Activated T-helper 2 cell treated with anti-CD3 and anti-CD28 coated beads, Interferon-gamma antibody, Interleukin-2, Interleukin-4, amounts not matched to agents 10 μg/mL and 5 μg/mL and 100 μg/mL, durations not matched to agents 14 hours and 24 hours and 36 hours (primary cell): ENCODE measurements at regions not wholly inside any gene's neighbourhood (a gene's known extent, or its start where the extent isn't known, plus 50 kb on each side); places are given as distances from the start of the nearest gene placed in this dataset.
"Not testable (repeated sequence)": the region's sequence is repeated elsewhere in the genome, so short reads cannot be mapped to it uniquely, and the experiment has no call there.

Source experiments
- DNase-seq: peaks from one replicate; pipeline ENCODE4 v3.0.0; 2021; ENCODE audit warnings: low spot score
- H3K27ac Mint-ChIP-seq: one replicate; pipeline ENCODE4 v1.8.0; 2021; ENCODE audit warnings: mixed read lengths
- H3K27me3 Mint-ChIP-seq: one replicate; pipeline ENCODE4 v1.8.0; 2021; ENCODE audit warnings: low read depth, mixed read lengths
- H3K36me3 Mint-ChIP-seq: one replicate; pipeline ENCODE4 v1.8.0; 2021; ENCODE audit warnings: low read depth, mixed read lengths
- H3K4me1 Mint-ChIP-seq: one replicate; pipeline ENCODE4 v1.8.0; 2021; ENCODE audit warnings: low read depth, mixed read lengths
- H3K4me3 Mint-ChIP-seq: one replicate; pipeline ENCODE4 v1.8.0; 2021; ENCODE audit warnings: low read depth, mild to moderate bottlenecking, moderate library complexity, mixed read lengths
- H3K9me3 Mint-ChIP-seq: one replicate; pipeline ENCODE4 v1.8.0; 2021; ENCODE audit warnings: mixed read lengths
- intact Hi-C: fragments of 100-400 bp; cut with micrococcal nuclease; formaldehyde crosslinking; loops from one replicate; pipeline ENCODE4 v1.15.1; 2023

DNA sequence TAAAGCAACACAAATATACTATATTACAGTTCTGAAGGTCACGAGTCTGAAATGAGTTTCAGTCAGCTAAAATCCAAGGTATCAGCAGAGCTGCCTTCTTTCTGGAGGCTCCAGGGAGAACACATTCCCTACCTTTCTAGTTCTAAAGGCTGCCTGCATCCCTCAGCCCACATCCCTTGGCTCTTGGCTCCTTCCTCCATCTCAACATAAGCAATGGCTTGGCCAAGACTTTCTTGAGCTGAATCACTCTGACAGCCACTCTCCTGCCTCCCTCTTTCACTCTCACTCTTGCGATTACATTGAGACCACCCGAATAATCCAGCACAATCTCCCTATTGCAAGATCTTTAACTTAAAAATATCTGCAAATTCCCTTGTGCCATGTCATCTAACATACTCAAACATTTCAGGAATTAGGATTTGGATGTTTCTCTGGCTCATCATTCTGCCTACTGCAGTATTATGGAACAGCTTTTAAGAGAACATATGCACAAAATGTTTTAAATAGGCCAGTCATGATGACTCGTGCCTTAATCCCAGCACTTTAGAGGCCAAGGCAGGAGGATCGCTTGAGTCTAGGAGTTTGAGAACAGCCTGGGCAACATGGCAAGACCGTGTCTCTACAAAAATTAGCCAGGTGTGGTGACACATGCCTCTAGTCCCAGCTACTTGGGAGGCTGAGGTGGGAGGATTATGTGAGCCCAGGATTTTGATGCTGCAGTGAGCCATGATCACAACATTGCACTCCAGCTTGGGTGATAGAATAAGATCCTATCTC is 144.2 kb upstream of the VSTM2A start:
- H3K27me3 Mint-ChIP-seq: no peaks in the 10 kb centered on the region
- intact Hi-C loops: no loop called here
- no peaks in the 10 kb centered on the region for H3K36me3 Mint-ChIP-seq
- peaks cover 10% of the 10 kb centered on the region for H3K9me3 Mint-ChIP-seq
- no peak overlapping the region for H3K4me3 Mint-ChIP-seq
- H3K27ac Mint-ChIP-seq: no peak overlapping the region
- DNase-seq: no peak
- no peaks in the 10 kb centered on the region for H3K4me1 Mint-ChIP-seq

DNA sequence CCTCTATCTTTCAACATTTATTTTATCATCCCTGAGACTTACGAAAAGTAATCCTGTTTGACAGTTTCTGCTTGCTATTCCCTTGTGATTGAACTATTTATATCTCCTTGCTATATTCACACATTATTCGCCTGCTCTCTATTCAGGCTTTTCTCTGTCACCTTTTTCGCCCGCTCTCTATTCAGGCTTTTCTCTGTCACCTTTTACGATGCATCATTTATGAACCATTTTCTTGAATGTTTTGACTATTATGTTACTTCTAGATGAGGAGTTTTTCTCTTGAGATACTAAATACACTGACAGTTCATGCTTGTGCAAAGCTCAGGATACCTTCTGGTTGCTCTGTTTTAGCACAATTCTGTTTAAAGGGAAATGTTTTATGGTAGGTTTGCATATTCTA is 143.3 kb upstream of the VSTM2A start:
- Mint-ChIP-seq H3K9me3 (peaks cover 15% of the 10 kb centered on the region), H3K27me3 (no peaks in the 10 kb centered on the region), H3K4me3 (no peak overlapping the region), H3K27ac (no peak overlapping the region), H3K36me3 (no peaks in the 10 kb centered on the region), H3K4me1 (no peaks in the 10 kb centered on the region)
- DNase-seq: no peak
- intact Hi-C loops: no loop called here

DNA sequence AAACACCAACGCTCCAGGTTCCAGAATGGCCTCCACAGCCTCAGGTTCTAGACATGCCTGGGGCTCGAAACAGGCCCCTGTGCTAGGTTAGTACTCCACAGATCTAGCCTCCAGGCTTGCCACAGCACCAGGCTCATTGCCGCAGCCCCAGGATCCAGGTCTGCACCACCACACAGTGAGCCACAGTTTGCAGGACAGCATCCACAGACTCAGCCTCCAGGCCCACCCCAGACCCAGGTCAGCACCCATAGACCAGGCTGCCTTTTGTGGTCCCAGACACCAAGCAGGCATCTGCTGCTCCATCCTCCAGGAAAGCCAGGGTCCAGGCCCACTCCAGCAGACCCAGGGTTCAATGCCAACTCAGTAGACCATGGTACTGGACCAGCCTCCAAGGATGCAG is 132.3 kb upstream of the VSTM2A start:
- intact Hi-C loops: no loop called here
- peaks cover 55% of the 10 kb centered on the region for H3K9me3 Mint-ChIP-seq
- no peaks in the 10 kb centered on the region for H3K27me3 Mint-ChIP-seq
- no peaks in the 10 kb centered on the region for H3K4me1 Mint-ChIP-seq
- no peak overlapping the region for H3K27ac Mint-ChIP-seq
- H3K4me3 Mint-ChIP-seq: no peak overlapping the region
- no peak for DNase-seq
- H3K36me3 Mint-ChIP-seq: no peaks in the 10 kb centered on the region

DNA sequence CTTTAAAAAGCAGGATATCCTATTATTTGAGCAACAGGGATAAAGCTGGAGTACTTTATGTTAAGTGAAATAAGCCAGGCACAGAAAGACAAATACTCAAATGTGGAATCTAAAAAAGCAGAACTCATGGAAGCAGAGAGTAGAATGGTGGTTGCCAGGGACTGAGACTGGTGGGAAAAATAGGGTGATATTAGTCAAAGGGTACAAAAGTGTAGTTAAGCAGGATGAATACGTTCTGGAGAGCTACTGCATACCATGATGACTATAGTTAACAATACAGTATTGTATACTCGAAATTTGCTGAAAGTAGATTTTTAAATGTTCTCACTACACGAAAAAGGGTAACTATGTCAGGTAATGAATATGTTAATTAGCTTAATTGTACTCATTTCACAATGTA is 125.5 kb upstream of the VSTM2A start:
- H3K4me3 Mint-ChIP-seq: no peak overlapping the region
- no peak for DNase-seq
- no peak overlapping the region for H3K27ac Mint-ChIP-seq
- H3K36me3 Mint-ChIP-seq: no peaks in the 10 kb centered on the region
- intact Hi-C loops: no loop called here
- no peaks in the 10 kb centered on the region for H3K4me1 Mint-ChIP-seq
- peaks cover 34% of the 10 kb centered on the region for H3K9me3 Mint-ChIP-seq
- H3K27me3 Mint-ChIP-seq: no peaks in the 10 kb centered on the region

DNA sequence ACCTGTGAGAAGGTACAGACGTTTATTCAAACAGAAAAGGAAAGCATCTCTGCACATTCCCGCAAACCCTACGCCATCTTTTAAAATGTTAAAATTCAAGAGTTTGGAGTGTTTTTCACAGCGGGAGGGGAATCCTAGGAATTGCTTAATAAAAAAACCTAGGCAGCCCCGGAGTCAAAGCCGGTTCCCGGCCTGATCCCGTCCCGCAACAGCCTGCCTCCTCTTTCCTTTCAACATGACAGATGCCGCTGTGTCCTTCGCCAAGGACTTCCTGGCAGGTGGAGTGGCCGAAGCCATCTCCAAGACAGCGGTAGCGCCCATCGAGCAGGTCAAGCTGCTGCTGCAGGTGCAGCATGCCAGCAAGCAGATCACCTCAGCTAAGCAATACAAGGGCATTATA is 123.0 kb upstream of the VSTM2A start:
- H3K36me3 Mint-ChIP-seq: no peaks in the 10 kb centered on the region
- H3K4me3 Mint-ChIP-seq: no peak overlapping the region
- H3K4me1 Mint-ChIP-seq: no peaks in the 10 kb centered on the region
- intact Hi-C loops: no loop called here
- H3K27me3 Mint-ChIP-seq: no peaks in the 10 kb centered on the region
- DNase-seq: no peak
- peaks cover 20% of the 10 kb centered on the region for H3K9me3 Mint-ChIP-seq
- no peak overlapping the region for H3K27ac Mint-ChIP-seq

DNA sequence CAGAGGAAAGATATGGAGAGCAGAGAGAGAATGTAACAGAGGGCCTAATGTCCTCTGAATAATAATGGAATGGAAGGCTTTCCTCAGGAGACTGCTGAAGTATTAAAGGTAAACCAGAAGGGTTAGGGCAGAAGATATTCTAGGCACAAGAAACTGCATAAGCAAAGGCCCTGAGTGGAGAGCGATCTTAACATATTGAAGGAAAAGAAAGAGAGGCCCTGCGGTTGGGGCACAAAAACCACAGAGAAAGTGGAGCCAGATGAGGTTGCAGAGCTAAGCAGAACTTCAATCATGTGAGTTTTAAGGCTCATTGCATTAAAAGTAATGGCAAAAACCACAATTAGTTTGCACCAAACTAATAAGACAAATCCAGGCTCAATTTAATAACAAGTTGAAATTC is 115.8 kb upstream of the VSTM2A start:
- Mint-ChIP-seq H3K9me3 (peaks cover 21% of the 10 kb centered on the region), H3K36me3 (no peaks in the 10 kb centered on the region), H3K27me3 (no peaks in the 10 kb centered on the region), H3K4me1 (no peaks in the 10 kb centered on the region), H3K4me3 (no peak overlapping the region), H3K27ac (no peak overlapping the region)
- intact Hi-C loops: no loop called here
- DNase-seq: no peak

DNA sequence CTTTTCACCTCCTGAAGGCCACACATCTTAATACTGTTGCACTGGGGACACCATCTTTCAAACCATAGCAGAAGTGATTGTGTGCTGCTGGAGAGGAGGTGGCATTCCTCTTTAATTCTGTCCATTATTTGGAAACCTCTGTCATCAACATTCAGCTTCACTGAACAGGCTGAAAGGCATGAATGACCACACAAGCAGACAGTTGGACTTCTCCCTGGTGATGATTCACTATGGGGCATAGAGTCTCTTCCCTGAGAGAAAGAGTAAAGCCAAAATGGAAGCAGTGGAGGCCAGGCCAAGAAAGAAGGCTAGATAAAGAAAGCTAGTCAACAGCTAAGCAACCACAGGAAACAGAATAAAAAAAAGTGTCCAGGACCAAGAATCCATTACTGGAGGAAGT is 113.1 kb upstream of the VSTM2A start:
- Mint-ChIP-seq H3K27ac (no peak overlapping the region), H3K27me3 (no peaks in the 10 kb centered on the region), H3K4me3 (no peak overlapping the region), H3K4me1 (no peaks in the 10 kb centered on the region), H3K9me3 (peaks cover 28% of the 10 kb centered on the region), H3K36me3 (no peaks in the 10 kb centered on the region)
- intact Hi-C loops: no loop called here
- no peak for DNase-seq

DNA sequence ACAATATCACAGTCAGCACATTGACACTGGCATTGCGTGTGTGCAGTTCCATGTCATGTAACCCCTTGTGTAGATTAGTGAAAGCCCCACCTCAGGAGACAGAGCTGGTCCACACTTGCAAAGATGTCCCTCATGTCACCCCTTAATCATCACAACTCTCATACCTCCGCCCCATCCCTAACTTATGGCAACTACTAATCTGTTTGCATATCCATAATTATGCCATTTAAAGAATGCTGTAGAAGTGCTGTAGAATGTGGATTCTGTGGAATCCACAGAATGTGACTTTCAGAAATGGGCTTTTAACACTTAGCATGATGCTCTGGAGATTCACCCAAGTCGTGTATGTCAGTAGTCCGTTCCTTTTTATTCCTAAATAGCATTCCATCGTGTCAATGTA is 102.8 kb upstream of the VSTM2A start:
- intact Hi-C loops: no loop called here
- Mint-ChIP-seq H3K4me3 (no peak overlapping the region), H3K36me3 (no peaks in the 10 kb centered on the region), H3K4me1 (no peaks in the 10 kb centered on the region), H3K9me3 (peaks cover 53% of the 10 kb centered on the region), H3K27ac (no peak overlapping the region), H3K27me3 (no peaks in the 10 kb centered on the region)
- no peak for DNase-seq

DNA sequence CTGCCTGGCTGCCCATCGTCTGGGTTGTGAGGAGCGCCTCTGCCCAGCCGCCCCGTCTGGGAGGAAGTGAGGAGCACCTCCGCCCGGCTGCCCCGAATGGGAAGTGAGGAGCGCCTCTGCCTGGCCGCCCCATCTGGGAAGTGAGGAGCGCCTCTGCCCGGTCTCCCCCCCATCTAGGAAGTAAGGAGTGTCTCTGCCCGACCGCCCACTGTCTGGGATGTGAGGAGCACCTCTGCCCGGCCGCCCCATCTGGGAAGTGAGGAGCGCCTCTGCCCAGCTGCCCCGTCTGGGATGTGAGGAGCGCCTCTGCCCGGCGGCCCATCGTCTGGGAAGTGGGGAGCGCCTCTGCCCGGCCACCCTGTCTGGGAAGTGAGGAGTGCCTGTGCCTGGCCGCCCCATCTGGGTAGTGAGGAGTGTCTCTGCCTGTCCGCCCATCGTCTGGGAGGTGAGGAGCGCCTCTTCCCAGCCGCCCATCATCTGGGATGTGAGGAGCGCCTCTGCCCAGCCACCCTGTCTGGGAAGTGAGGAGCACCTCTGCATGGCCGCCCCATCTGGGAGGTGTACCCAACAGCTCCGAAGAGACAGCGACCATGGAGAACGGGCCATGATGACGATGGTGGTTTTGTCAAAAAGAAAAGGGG is 98.0 kb upstream of the VSTM2A start:
- H3K4me1 Mint-ChIP-seq, H3K36me3 Mint-ChIP-seq, H3K27me3 Mint-ChIP-seq, intact Hi-C loops, H3K27ac Mint-ChIP-seq, DNase-seq, H3K4me3 Mint-ChIP-seq: not testable (repeated sequence)
- H3K9me3 Mint-ChIP-seq: peaks cover 42% of the 10 kb centered on the region

DNA sequence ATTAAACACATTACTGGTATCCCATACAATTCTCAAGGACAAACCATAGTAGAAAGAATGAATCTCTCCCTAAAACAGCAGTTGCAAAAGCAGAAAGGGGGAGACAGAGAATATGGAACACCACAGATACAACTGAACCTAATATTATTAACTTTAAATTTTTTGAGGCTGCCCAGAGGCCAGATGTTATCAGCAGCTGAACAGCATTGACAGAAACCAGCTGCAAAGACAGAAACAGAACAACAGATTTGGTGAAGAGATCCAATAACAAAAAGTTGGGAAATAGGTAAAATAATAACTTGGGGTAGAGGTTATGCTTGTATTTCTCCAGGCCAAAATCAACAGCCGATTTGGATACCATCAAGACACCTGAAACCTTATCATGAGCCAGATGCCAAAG is 89.0 kb upstream of the VSTM2A start:
- H3K4me3 Mint-ChIP-seq, H3K4me1 Mint-ChIP-seq, DNase-seq, intact Hi-C loops, H3K27me3 Mint-ChIP-seq, H3K36me3 Mint-ChIP-seq, H3K27ac Mint-ChIP-seq: not testable (repeated sequence)
- H3K9me3 Mint-ChIP-seq: peaks cover 72% of the 10 kb centered on the region

DNA sequence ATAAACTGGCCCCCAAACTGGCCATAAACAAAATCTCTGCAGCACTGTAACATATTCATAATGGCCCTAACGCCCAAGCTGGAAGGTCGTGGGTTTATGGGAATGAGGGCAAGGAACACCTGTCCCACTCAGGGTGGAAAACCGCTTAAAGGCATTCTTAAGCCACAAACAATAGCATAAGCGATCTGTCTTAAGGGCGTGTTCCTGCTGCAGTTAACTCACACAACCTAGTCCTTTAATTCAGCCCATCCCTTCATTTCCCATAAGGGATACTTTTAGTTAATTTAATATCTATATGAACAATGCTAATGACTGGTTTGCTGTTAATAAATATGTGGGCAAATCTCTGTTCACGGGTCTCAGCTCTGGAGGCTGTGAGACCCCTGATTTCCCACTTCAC is 87.5 kb upstream of the VSTM2A start:
- H3K36me3 Mint-ChIP-seq, H3K4me1 Mint-ChIP-seq, H3K27me3 Mint-ChIP-seq, H3K27ac Mint-ChIP-seq, intact Hi-C loops, H3K4me3 Mint-ChIP-seq, DNase-seq: not testable (repeated sequence)
- peaks cover 71% of the 10 kb centered on the region for H3K9me3 Mint-ChIP-seq

DNA sequence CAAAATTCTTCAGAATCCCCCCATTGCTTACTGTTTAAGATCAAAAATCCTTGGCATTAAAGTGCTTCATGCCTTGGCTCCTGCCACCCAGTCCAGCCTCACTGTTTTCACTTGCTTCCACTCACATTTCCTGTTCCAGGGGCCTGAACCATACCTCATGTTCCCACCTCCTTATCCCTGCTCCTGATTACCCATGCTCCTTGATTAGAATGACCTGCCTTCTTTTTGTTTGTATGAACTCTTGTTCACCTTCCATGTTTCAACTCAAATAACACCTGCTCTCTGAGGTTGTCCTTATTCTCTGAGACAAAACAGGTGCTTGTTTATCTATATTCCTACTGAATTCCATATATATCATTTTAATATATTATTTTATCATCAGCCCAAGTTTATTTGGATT is 77.1 kb upstream of the VSTM2A start:
- Mint-ChIP-seq H3K4me1 (no peaks in the 10 kb centered on the region), H3K27ac (no peak overlapping the region), H3K27me3 (no peaks in the 10 kb centered on the region), H3K36me3 (no peaks in the 10 kb centered on the region), H3K9me3 (peaks cover 61% of the 10 kb centered on the region), H3K4me3 (no peak overlapping the region)
- no peak for DNase-seq
- intact Hi-C loops: no loop called here

DNA sequence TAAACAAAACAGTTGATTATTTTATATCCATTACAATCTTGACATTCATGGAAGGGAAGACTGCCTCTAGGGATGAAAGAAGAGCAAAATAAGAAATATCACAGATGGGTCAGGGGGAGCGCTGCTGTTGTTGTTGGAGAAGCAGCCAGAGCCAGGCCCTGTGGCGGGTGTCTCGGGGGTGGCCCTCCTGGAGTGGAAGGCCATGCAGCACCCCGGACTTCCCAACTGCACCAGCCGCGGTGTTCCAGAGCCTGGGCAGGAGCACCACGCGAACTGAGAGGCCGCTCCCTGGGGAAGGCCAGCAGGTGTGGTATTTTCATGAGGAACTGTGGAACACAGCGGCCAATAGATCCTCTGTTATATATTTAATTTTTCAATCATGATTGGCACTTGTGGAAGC is 72.4 kb upstream of the VSTM2A start:
- no peak overlapping the region for H3K4me3 Mint-ChIP-seq
- no peak overlapping the region for H3K27ac Mint-ChIP-seq
- DNase-seq: no peak
- H3K36me3 Mint-ChIP-seq: no peaks in the 10 kb centered on the region
- H3K27me3 Mint-ChIP-seq: no peaks in the 10 kb centered on the region
- H3K4me1 Mint-ChIP-seq: no peaks in the 10 kb centered on the region
- peaks cover 66% of the 10 kb centered on the region for H3K9me3 Mint-ChIP-seq
- intact Hi-C loops: no loop called here
